ENCODE measurements at regions not wholly inside any gene's neighbourhood (a gene's known extent, or its start where the extent isn't known, plus 50 kb on each side); places are given as distances from the start of the nearest gene placed in this dataset.
A peak's percentile ranks its signal among the peaks of the same experiment; 100 is the strongest.
"Not testable (repeated sequence)": the region's sequence is repeated elsewhere in the genome, so short reads cannot be mapped to it uniquely, and the experiment has no call there.

GRCh38 chr17:19470530-19471261 is 59.7 kb downstream of the RNF112 start:
- DNase-seq (ENCODE audit: low read depth): peak; percentile 51

- DNase-seq (ENCODE audit: low read depth): not testable (repeated sequence)
Measured at GRCh38 chr17:19474405-19474804, 59.2 kb upstream of the SLC47A1 start.

GRCh38 chr17:19475800-19476199 is 57.9 kb upstream of the SLC47A1 start:
- DNase-seq (ENCODE audit: low read depth): not testable (repeated sequence)

GRCh38 chr17:19482576-19482975 is 51.1 kb upstream of the SLC47A1 start:
- DNase-seq (ENCODE audit: low read depth): no peak

All from myocyte (in vitro differentiated cells).